ENCODE measurements at regions not wholly inside any gene's neighbourhood (a gene's known extent, or its start where the extent isn't known, plus 50 kb on each side); places are given as distances from the start of the nearest gene placed in this dataset.

- no peak for TF ChIP-seq CTCF (IDR thresholded peaks at IDR 0.05 in 2 of 3, conservative IDR thresholded peaks at IDR 0.05 in 1 of 3; ENCODE audit: insufficient read depth in 2 of 3, low read depth in 1 of 3, low read length in 3 of 3)
- no peak for TF ChIP-seq SIRT6 (IDR thresholded peaks at IDR 0.05; ENCODE audit: low read depth, low read length)
- no peak for TF ChIP-seq SP1 (CRISPR knock-in tag; IDR thresholded peaks at IDR 0.05)
- no peak for TF ChIP-seq GABPA (tag; conservative IDR thresholded peaks at IDR 0.05; ENCODE audit: low read depth)
- TF ChIP-seq CHD2 (IDR thresholded peaks at IDR 0.05; ENCODE audit: low read depth, low read length), result no peak
- no peak for TF ChIP-seq REST (IDR thresholded peaks at IDR 0.05; ENCODE audit: borderline replicate concordance)
- TF ChIP-seq REST (CRISPR knock-in tag; IDR thresholded peaks at IDR 0.05; ENCODE audit: low read depth), result no peak
- no peak for TF ChIP-seq NR3C1 (CRISPR knock-in tag; IDR thresholded peaks at IDR 0.05)
- no peak for TF ChIP-seq CBFB (CRISPR knock-in tag; IDR thresholded peaks at IDR 0.05)
- TF ChIP-seq POLR2A (conservative IDR thresholded peaks at IDR 0.05), result no peak
- TF ChIP-seq CHD1 (IDR thresholded peaks at IDR 0.05; ENCODE audit: low read length), result no peak
- no peak for TF ChIP-seq SOX6 (IDR thresholded peaks at IDR 0.05)
- TF ChIP-seq ZEB2 (IDR thresholded peaks at IDR 0.05), result no peak
- no peak for TF ChIP-seq ARHGAP35 (IDR thresholded peaks at IDR 0.05; ENCODE audit: partially characterized antibody)
- TF ChIP-seq PHF21A (IDR thresholded peaks at IDR 0.05; ENCODE audit: borderline replicate concordance, low read depth), result no peak
Observed at GRCh38 chr13:67299751-67300150, 69.6 kb upstream of the PCDH9 start.

All from K562 (cell line).